NOMO-1 treated with DMSO at 0.1 percent for 48 hours (cell line): ENCODE measurements at regions not wholly inside any gene's neighbourhood (a gene's known extent, or its start where the extent isn't known, plus 50 kb on each side); places are given as distances from the start of the nearest gene placed in this dataset.

Source experiments
- DNase-seq: peaks from one replicate; lab custom pipeline; 2025; ENCODE audit not compliant: unreplicated experiment; lab: John Stamatoyannopoulos, UW

DNA sequence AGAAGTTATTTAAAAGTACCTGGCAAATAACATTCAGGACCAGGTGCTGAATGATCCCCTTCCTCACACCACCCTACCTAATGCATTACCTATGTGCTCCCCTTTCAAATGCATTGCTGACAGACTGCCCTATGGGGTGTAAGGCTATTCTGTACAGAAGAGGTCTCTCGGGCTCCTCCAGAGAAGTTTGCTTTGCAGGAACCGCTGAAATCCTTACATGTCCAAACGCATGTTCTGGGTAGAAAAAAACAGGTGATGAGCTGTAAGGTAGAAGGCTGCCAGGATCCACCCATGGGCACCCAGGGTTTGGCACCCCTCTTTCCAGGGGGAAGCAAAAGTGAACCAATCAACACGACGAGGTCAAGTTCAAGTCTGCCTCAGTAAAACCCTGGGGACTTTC, 58.3 kb upstream of the TARBP1 start:
- no peak for DNase-seq

DNA sequence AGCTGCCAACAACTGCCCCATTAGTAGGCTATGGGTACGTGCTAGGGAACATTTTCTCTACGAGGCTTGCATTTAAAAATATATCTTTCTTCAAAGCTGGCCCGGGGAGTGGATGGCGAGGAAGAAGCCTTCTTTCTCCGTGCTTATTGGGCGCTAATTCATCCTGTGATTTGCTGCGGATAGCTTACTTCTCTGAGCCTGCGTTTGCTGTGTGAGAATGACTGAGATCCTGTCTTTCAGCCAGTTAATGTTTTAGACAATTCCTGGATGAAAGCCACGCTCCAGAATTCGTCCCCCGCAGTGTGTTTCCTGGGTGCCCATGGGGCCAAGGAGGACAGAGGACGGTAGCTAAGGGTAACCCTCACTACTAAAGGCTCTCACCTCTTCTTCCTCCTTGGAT, 57.8 kb upstream of the TARBP1 start:
- no peak for DNase-seq

DNA sequence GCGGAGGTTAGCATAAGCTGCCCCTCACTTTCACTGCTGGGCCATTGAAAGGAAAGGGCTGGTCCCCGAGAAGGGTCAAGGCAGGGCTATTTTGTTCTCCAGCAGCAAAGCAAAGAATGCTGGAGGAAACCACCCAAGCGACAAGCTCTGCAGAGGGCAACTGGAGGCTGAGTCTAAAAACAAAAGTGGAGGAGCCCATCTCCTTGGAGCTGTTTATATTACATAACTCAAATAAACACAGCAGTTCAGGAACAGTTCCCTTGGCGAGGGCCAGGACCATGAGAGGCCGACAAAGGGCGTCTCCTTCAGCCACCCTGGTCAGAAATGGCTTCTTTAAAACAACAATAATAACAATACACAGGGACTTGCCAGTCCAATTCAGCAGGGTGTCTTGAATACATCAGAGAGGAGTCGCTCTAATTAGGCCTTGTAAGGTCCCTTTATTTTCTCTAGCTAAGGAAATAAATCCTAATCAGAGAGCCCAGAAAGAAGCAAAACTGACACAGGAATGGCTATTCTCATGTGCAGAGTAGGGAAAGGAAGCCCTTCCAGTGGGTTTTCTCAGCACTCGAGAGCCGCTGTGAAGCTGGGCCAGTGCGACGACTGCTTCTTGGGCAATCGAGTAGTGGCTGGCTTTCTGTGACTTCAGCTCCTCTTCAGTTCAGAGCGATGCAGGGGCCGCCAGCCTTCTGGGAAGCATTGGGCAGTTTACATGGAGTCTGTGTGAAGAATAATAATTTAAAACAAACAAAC, 57.0 kb upstream of the TARBP1 start:
- no peak for DNase-seq

DNA sequence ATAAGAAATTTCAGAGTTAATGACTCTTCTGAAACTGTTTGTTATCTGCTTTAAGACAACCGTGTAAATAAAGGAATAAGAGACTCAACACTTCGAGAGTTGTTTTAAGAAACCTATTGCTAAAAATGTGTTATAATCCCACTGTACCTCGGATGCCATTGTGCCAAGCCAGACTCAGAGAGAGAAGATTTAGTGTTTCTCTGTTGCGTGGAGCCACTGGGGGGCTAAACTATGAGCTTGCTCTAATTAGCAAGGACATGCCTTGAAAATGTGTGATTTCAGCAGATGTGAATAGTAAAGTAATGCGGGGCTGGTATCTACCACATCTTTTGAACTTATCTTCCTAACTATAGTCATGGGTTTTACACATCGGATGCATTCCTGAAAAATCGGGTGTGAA, 56.2 kb upstream of the TARBP1 start:
- DNase-seq, result no peak

DNA sequence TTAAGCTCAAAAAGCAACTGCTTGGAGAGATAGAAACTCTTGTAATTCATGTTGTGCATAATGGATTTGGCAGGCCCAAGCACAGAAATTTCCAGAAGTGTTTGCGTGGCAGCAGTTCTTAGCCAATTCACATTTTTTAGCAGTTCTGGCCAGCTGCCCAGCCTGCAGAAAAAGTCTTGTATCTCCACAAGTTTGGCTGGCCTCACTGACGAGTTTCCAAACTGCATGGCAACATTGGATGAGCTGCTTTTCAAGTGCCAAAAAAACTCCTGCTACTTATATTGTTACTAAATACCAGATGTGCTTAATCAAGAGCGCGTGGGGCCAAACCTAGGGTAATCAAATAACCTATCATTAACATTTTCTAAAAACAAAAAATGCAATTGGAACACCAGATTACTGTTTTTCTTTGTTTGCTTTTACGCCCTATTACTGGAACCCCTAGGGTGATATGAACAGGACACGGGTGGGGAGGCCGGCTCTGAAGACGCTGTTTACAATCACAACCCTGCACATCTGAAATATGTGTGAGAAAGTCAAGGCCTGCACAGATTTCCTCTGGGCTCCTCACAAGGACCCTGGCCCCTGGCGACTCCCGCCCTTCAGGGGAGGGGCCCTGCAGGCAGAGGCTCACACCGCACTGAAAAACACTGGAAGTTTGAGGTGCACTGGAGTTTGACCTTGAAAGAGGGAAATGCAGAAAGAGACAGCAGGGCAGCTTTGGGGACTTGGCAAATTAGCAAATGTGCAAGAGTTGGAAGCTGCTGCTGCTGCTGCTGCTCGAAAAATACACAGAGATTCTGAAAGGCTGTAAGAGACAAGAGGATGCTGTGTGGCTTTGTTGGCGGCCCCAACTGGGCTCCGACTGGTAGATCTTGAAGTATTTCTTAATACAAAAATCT, 55.2 kb upstream of the TARBP1 start:
- no peak for DNase-seq

DNA sequence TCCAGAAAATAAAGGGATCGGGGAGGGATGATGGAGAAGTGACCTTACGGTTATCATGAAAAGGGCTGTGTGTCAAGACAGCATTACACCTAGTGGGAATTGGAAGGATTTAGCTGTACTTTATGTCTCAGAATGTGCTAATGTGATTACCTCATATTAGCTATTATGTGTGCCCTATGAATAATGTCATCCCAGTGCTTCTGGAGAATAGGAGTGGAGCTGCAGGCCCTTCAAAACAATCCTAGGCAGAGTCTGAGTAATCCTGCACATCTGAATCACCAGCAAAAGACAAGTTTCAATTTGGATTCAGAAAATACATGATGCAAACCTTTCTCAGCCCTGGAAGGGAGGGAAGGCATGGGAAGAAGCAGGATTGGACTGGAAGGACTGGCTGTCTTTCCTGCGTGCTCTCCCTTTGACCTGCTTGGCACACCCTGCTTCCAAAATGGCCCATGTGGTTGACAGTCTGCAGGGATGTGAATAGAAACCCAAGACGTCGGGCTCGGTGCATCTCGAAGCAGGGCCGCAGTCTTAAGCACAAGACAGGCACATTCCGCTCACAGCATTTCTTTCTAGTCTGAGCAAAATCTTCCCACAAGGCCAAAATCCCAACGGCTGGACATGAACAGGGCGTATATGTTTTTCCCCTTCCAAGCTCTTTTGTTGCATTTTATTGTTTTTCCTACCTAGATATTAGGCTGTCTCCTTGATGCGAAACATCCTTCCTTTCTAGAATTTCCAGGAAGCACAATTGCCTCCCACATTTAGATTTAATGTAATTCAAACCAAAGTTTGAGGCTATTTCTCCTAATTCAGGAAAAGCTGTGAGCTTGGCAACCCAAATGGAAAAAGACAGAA, 54.3 kb upstream of the TARBP1 start:
- DNase-seq, result no peak

DNA sequence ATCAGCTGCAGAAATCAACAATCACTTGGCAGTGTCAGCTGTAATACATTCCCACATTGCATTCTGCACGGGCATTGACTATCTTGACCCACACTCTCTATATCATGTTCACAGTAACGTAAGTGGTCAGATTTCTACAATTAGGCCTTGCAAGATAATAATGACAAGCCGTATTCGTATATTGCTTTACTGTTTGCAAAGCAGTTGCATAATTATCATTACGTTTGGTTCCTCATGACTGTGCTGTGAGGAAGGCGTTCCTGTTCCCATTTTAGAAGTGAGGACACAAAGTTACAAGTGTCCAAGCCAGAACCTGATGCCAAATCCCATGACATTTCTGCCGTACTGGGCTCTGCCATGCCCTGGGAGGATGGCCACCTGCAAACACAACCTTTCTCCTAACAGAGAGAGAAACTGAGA, 53.5 kb upstream of the TARBP1 start:
- peak; percentile 70 for DNase-seq

DNA sequence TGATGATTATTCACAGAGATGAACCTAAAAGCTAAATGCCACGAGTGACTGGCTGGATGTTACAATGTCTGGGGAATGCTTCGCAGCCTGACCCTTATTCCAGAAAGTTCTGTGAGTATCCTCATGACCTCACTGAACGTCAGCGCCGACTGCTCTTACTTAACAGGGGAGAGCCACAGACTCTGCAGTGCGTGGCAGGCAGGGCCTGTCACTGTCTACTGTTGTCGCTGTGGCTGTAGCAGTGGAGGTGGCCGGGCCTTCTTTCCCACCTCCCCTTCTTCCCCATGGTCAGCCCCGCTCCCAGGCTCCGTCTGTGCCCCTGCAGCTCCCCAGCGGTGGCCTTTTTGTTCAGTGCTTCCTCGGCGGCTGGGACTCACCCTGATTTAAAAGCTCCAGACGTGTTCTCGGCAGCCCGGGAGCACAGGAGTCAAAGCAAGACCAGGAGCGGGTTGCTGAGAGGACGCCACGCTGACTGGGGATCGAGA, 52.2 kb upstream of the TARBP1 start:
- no peak for DNase-seq

DNA sequence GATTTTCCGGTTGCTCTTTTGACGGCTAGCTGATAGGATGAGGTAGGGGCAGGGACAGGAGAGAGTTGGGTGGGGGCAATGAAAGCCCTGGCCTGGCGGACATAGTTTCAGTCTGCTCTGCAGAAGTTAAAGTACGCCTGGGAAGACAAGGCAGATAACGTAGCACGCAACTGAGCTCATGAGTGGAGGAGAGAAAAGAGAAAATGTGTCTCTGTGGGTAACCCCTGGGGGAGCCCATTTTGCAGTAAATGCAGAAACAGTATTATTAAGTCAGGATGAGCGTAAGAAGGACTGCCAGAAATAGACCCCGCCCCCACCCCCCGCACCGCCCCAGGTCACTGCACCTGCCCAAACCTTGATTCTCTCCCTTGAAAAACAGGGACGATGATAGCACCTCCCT, 51.7 kb upstream of the TARBP1 start:
- DNase-seq, result no peak

DNA sequence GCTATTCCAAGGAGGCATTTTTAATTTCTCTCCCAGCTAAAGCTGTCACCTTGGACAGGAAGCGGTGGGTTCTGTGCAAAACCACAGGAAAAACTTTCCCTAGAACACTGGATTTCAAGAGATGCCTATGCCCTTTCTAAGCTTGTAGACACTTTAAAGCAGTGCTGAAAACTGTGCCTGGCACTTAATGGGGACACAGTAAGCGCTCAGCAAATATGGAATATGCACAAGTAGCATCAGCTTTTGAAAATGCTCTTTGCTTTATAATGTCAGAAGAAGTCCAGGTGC, 50.9 kb upstream of the TARBP1 start:
- DNase-seq, result no peak

DNA sequence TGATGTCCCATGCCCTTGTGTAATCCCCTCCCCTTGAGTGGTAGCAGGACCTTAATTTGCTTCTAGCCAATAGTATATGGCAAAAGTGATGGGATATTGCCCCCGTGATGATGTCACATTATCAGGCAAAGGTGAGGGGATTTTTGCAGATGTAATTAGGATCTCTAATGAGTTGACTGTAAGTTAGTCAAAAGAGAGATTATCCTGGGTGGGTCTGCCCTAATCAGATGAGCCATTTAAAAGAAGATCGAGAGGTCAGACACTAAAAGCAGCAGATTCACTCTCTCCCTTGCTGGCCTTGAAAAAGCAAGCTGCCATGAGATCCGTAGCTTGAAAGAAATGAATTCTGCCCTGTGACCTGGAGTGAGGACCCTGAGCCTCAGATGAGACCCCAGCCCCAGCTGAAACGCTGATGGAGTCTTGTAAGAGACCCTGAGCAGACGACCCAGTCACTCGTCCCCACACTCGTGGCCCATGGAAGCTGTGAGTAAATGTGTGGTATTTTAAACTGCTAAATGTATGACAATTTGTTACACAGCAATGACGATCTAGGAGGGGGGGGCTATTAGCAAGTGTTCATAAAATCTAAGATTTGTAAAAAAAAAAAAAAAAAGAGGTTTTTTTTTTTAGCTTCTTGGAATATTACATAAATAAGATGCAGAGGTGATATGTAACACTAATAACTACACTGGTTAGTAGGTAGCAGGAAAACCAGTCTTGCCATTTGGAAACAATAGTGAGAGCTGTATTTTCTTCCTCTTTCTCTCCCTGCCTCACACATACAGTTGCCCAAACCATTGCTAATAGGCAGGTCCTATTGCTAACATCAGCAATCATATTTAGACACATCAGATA, 50.3 kb upstream of the TARBP1 start:
- peak; percentile 54 for DNase-seq
